ENCODE measurements at regions not wholly inside any gene's neighbourhood (a gene's known extent, or its start where the extent isn't known, plus 50 kb on each side); places are given as distances from the start of the nearest gene placed in this dataset.

GRCh38 chr9:80066931-80067330 is 495.2 kb downstream of the TLE4 start:
- DNase-seq (ENCODE audit: low spot score) = no peak

- no peak for DNase-seq (ENCODE audit: low spot score)
Observed at GRCh38 chr9:80062567-80062966, 490.8 kb downstream of the TLE4 start.

DNA sequence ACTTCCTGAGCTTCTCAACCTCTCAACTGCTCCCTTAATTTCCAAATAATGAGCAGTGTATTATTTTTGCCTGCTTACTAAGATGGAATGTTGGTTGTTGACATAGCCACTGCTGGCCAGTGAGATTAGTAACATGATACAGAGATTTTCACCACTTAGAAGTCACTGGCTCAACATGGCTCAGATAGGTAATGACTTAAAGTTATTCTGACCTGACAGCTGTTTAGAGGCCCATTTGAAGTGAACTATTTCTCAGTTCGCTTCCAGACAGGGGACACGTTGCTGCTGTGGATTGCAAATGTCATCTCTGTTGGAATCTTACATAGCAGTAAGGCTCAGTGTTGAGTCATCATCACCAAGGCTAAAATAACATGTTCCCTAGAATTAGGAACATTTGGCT is 490.2 kb downstream of the TLE4 start:
- DNase-seq (ENCODE audit: low spot score) = no peak

DNA sequence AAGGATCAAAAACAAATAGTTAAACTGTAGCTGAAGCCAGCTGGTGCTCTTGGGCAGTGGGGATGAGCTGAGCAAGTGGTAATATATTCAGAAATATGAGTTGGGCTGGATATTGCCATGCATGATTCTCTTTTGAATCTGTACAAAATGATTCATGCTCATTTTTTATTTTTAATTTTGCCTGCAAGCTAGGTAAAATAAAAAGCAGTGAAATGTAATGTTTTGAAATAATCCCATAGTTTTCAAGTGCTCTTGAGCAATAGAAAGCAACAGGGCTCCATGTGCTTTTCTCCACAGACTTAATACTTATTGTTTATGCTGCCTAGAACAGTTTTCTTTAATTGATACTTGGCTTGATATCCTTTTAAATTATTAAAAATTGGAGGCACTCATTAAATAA is 489.3 kb downstream of the TLE4 start:
- DNase-seq (ENCODE audit: low spot score) = no peak

DNA sequence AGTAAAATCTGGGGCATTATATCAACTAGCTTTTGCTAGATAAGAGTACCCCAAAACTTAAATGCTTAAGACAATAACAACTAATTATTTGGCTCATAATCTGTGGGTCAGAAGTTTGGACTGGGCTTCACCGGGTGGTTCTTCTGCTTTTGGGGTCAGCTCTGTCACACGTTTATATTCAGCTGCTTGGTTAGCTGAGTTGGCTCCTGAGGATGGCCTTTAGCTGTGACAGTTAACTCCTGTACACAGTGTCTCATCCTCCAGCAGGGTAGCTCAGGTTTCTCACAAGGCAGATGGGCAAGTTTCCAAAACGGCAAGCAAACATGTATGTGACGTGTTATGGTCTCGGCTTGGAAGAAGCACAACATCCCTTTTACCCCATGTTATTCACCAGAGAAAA is 488.2 kb downstream of the TLE4 start:
- no peak for DNase-seq (ENCODE audit: low spot score)

DNA sequence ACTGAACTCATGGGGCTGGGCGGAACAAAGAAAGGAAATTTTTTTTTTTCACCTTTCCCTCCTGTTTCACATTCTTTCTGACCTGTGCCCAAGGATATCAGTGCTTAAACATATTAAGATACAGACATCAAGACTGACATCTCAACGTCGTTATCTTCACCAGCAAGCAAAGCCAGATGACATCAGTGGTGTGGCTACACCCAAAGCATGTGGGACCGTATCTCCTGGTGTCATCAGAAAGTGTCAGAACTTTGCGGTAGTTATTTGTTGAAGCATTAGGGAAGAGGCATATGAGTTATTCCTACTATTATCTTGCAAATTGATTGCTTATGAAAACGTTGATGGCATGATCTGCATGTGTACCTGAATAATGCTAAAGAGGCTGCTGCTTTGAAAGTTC is 487.4 kb downstream of the TLE4 start:
- no peak for DNase-seq (ENCODE audit: low spot score)

DNA sequence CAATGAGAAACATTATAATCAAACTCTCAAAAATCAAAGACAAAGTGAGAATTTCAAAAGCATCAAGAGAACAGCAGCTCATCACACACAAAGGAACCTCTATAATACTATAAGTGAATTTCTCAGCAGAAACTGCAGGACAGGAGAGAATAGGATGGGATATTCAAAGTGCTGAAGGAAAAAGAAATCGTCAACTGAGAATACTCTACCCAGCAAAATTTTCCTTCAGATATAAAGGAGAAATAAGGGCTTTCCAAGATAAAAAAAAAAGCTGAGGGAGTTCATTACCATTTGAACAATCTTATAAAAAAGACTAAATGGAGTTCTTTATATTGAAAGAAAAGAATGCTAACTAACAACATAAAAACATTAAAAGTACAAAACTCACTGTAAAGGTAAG is 481.1 kb downstream of the TLE4 start:
- DNase-seq (ENCODE audit: low spot score) = no peak

DNA sequence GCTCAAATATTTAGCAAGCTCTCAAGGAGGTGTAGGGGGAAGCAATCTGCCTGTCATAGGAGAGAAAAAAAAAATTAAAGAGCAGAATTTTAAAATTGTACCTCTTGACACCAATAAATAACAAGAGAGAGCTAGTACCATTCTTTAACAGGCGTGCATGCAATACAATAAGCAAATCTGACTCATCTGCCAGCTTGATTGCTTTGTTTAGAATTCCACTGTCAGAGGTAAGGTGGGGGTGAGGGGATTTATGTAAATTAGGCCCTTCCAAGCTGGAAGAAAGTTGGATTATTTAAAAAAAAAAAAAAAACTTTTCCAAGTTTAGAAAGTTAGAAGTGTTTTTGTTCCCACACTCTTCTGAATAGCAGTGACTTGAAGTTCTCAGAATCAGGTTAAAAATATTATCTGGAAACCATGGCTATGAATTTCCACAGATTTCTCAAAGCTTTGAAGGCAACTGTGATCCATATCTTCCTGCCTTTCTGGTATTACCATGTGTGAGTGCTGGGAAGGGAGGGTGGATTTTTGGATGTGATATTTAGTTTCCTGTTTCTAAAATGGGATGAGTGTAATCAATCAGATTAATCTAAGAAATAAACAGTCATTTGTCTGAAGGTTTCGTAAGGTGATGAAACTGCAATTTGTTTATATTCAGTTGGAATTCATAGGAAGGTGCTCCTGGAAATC is 477.5 kb downstream of the TLE4 start:
- DNase-seq (ENCODE audit: low spot score) = no peak

DNA sequence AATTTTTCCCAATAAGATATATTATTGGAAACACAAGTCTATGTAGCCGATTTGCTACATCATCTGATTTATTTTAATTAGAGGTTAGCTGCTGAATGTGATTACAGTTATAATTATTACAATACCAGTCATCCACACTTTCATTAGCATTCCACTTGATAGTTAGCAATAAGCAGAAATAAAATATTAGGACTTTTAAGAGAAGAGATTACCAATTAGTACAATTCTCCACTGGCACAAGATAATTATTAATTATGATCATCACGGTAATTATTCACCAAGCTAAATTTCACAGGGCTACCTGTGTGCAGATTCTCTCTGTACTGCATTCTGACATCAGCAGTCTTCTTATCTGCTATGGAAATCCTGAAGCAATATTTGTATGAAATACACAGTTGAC is 474.7 kb downstream of the TLE4 start:
- DNase-seq (ENCODE audit: low spot score) = no peak

- DNase-seq (ENCODE audit: low spot score) = no peak
Observed at GRCh38 chr9:80041821-80042220, 470.1 kb downstream of the TLE4 start.

GRCh38 chr9:80040457-80040856 is 468.7 kb downstream of the TLE4 start:
- no peak for DNase-seq (ENCODE audit: low spot score)

DNA sequence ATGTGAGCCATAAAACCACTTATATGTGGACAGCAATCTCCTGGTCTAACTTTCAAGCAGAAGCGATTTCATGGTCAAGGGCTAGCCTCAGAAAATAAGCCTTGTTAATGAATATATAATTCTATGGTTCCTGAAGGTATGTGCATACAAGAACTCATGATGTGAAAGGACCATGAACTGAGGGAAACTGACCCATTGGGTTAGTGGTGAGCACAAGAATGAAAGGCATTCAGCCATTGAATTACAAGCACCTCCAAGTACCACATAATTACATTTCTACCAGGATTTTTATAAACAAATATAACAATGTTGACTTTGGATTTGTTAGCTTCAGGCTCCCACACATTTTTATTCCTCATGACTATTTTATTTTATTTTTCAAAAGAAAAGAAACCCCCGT is 459.0 kb downstream of the TLE4 start:
- DNase-seq (ENCODE audit: low spot score) = no peak

DNA sequence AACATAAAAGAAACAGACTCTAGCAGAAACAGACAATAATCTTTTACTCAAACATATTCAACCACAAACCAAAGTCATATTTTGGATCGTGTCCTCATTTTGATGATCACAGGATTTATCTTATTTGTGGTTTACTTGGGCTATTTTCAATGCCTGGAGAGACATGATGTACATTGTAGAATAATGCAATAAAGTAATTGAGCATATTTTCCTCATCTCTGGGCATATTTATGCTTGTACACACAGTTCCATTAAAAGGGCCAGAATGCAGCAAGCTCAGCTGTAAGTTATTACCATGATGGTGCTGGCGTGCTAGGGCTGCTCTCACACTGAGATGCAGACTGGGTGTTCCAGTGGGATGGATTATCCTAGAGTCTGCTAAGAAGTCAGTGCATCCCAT is 456.7 kb downstream of the TLE4 start:
- no peak for DNase-seq (ENCODE audit: low spot score)

DNA sequence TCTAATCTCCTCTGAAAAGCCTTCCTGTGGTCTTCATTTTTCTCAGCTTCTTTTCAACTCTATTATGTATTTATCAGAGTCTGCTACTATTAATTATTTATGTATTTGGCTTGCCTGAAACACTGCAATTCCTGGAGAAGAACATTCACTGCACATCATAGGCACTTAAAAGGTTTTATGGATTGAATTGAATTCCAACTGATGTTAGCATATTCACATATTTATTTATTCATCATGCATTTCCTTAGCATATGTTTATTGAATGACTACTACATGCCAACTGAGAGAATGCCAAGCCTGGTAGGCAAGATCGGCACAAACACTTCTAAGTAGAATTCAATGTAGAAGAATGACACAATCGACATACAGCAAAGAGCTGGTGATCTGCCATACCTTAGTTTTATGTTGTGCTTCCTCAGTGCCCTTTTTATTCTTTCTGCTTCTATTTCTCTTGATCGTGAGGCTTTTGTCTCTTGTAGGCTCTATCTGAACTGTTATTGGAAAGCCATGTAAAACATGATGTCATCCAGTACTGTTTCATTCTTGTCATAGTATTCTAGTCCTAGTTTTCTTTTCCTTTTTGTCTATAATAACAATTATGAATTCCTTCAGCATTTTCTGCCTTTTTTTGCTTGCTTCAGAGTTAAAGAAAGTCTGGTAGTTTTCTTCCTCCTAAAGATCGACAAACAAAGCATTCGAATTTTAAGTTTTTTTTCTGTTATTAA is 454.2 kb downstream of the TLE4 start:
- no peak for DNase-seq (ENCODE audit: low spot score)

- no peak for DNase-seq (ENCODE audit: low spot score)
Observed at GRCh38 chr9:80025131-80025530, 453.4 kb downstream of the TLE4 start.

DNA sequence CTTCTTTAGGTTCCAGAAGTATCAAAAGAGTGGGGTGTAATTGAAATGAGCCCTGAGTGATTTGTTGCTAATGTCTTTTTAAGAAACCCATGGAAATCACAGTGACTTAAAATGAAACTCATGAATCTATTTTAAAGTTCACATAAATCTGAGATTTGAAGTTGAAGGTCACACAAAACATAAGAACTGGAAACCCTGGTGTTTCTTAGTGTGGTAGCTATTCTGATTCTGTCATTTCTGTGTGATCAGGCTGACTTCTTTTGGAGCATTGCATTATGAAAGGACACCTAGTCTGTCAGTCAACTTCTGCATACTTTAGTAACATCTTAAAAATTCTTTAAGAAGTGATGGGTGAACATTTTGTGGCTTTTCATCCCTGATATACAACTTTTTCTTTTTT is 448.8 kb downstream of the TLE4 start:
- no peak for DNase-seq (ENCODE audit: low spot score)

DNA sequence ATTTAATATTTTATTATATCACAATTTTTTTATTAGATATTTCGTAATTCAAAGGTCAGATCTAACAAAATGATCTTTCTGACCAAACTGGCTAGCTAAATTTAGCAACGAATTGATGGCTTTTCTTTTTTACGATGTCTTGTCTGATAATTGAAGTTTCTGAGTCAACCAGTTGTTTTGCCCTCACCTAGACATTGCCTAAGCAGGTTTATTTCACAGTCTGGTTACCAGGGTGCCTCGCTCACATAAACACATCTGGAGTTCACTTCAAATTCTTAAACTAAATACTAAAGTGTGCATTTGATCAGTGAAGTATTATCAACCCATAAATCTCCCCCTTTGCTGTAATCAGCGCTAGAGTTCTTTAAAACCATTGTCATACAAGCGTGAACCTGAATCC is 448.3 kb downstream of the TLE4 start:
- no peak for DNase-seq (ENCODE audit: low spot score)

DNA sequence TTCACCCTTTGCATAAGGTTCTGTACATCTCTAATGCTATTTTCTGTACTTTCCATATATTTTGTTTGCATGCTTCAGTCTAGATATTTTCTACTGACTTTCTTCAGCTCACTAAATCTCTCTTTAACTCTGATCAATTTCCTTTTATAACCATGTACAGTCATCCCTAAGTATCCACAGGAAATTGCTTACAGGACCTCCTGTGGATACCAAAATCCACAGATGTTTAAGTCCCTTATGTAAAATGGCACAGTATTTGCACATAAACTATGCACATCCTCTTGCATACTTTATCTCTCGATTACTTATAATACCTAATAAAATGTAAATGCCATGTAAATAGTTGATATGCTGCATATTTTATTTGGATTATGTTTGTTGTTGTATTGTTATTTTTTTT is 442.1 kb downstream of the TLE4 start:
- DNase-seq (ENCODE audit: low spot score) = no peak

DNA sequence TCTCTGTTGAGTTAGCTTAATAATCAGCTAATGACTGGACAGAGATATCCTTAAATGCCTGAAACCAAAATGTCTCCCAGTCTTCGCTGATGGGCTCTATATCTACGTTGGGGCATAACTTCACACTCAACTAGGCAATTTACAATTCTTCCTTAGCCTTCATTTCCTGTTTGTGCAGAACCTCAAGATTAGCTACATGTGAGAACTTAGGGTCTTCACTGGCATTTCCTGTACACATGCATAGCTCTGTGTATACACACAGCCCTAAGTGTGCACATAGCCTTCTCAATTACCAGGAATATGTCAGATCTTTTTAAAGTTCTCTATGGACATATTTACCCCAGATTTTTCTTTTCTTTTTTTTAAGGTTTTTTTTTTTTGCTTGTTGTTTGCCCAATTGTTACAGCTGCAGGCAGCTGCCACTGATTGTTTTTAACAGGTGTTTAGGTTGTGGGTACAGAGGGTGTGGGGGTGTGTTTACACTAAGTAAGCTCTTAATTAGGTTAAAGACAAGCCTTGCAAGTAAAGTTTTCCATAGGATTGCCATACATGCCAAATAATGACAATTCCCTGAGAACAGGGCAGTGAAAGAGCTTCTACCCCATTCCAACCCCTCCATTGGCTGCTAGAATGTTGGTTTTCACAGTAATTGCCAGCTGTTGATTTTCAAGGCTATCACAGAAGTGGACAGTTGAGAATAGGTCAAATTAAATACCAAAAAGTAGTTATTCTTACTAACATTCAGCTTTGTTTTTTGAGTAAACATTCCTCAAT is 441.0 kb downstream of the TLE4 start:
- no peak for DNase-seq (ENCODE audit: low spot score)

DNA sequence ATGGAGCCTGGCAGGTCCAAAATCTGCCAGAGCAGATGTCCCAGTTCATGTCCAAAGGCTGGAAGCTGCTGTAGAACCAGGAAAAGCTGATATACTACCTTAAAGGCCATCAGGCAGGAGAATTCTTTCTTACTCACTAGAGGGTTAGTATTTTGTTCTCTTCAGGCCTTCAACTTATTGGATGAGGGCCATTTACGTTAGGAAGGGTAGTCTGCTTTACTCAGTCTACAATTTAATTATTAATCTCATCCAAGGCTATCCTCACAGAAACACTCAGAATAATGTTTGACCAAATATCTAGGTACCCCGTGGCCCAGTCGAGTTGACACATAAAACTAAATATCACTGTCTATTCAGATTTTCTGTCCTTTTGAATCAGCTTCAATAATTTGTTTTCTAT is 437.4 kb downstream of the TLE4 start:
- DNase-seq (ENCODE audit: low spot score) = no peak

- DNase-seq (ENCODE audit: low spot score) = no peak
Observed at GRCh38 chr9:80004714-80005113, 432.9 kb downstream of the TLE4 start.

GRCh38 chr9:79990536-79990935 is 418.8 kb downstream of the TLE4 start:
- no peak for DNase-seq (ENCODE audit: low spot score)

DNA sequence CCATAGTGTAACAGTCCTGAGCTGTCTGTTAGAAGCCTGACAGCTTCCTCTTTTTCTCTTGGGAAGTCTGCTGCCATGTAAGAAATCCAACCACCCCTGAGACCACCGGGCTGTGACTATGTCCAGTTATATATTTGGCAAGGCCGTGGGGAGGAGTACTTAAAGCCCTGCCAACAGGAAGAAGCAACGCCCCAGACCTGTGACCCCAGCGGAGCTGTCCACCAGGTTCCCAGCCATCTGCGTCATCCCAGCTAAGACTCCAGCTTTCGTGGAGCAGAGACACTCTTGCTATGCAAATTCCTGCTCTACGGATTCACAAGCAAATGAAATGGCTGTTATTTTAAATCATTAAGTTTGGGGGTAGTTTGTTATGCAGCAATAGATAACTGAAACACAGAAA is 417.3 kb downstream of the TLE4 start:
- DNase-seq (ENCODE audit: low spot score) = no peak

All from hematopoietic multipotent progenitor cell treated with erythropoietin and hydrocortisone succinate and interleukin-3 and kit ligand, for 15 days (in vitro differentiated cells).